ENCODE measurements at regions not wholly inside any gene's neighbourhood (a gene's known extent, or its start where the extent isn't known, plus 50 kb on each side); places are given as distances from the start of the nearest gene placed in this dataset.
"Not testable (repeated sequence)": the region's sequence is repeated elsewhere in the genome, so short reads cannot be mapped to it uniquely, and the experiment has no call there.

GRCh38 chr3:164113371-164114332, 964.6 kb downstream of the SI start:
- no peak for DNase-seq

- DNase-seq, result no peak
Observed at GRCh38 chr3:164096352-164096751, 981.9 kb downstream of the SI start.

- no peak for DNase-seq
Observed at GRCh38 chr3:164095949-164096348, 982.3 kb downstream of the SI start.

- no peak for DNase-seq
Observed at GRCh38 chr3:164095279-164095678, 983.0 kb downstream of the SI start.

GRCh38 chr3:164094546-164094945, 983.8 kb downstream of the SI start:
- DNase-seq, result no peak

GRCh38 chr3:164080208-164080607, 998.1 kb downstream of the SI start:
- no peak for DNase-seq

GRCh38 chr3:164064298-164064697, 1014.0 kb downstream of the SI start:
- no peak for DNase-seq

GRCh38 chr3:164060923-164061322, 1017.4 kb downstream of the SI start:
- no peak for DNase-seq

- DNase-seq, result no peak
Observed at GRCh38 chr3:164049847-164050246, 1028.4 kb downstream of the SI start.

- DNase-seq, result no peak
Observed at GRCh38 chr3:164048451-164048850, 1029.8 kb downstream of the SI start.

- no peak for DNase-seq
Observed at GRCh38 chr3:164040991-164041390, 1037.3 kb downstream of the SI start.

- no peak for DNase-seq
Observed at GRCh38 chr3:164030194-164030593, 1048.1 kb downstream of the SI start.

- no peak for DNase-seq
Observed at GRCh38 chr3:164024786-164025185, 1053.5 kb downstream of the SI start.

GRCh38 chr3:164023480-164023879, 1054.8 kb downstream of the SI start:
- DNase-seq, result no peak

GRCh38 chr3:164018500-164018899, 1059.8 kb downstream of the SI start:
- no peak for DNase-seq

GRCh38 chr3:164007765-164008164, 1070.5 kb downstream of the SI start:
- no peak for DNase-seq

GRCh38 chr3:164004205-164004604, 1074.1 kb downstream of the SI start:
- DNase-seq, result no peak

GRCh38 chr3:164003016-164003415, 1075.3 kb downstream of the SI start:
- not testable (repeated sequence) for DNase-seq

GRCh38 chr3:163983940-163984339, 1094.4 kb downstream of the SI start:
- DNase-seq, result no peak

GRCh38 chr3:163971861-163972260, 1106.4 kb downstream of the SI start:
- DNase-seq, result no peak

GRCh38 chr3:163957072-163957471, 1121.2 kb downstream of the SI start:
- no peak for DNase-seq

GRCh38 chr3:163953526-163953925, 1124.8 kb downstream of the SI start:
- DNase-seq, result no peak

- no peak for DNase-seq
Observed at GRCh38 chr3:163952499-163952898, 1125.8 kb downstream of the SI start.

Measured in right lung (tissue), 2 donors.